Upper lobe of left lung (tissue), 6 donors: ENCODE measurements at regions not wholly inside any gene's neighbourhood (a gene's known extent, or its start where the extent isn't known, plus 50 kb on each side); places are given as distances from the start of the nearest gene placed in this dataset.

Experiments used
- ATAC-seq, 2 donors: fragments of 200-7000 bp; cut with Tn5 transposase; one replicate each; pipeline ENCODE4 v1.9.1; 2022; ENCODE audit warnings: mild to moderate bottlenecking in 2 of 2, moderate library complexity in 2 of 2; ENCODE audit not compliant: low FRiP score in 2 of 2
- DNase-seq, 2 donors: peaks; one replicate each; pipeline ENCODE4 v3.0.0-alpha.2; 2019 to 2020
- H3K27ac ChIP-seq, 4 donors: fragments of 200-600 bp; sonication (generic); one replicate each; pipeline ENCODE4 v1.5.1; 2016 to 2019
- H3K27me3 ChIP-seq, 4 donors: fragments of 200-600 bp; sonication (generic); one replicate each; pipeline ENCODE4 v1.5.1; 2017 to 2019
- H3K36me3 ChIP-seq, 4 donors: fragments of 200-600 bp; sonication (generic); one replicate each; pipeline ENCODE4 v1.5.1; 2016 to 2019
- H3K4me1 ChIP-seq, 4 donors: fragments of 200-600 bp; sonication (generic); one replicate each; pipeline ENCODE4 v1.5.1; 2018 to 2019
- H3K4me3 ChIP-seq, 4 donors: fragments of 200-600 bp; sonication (generic); one replicate each; pipeline ENCODE4 v1.5.1; 2017 to 2019; ENCODE audit warnings: mild to moderate bottlenecking in 2 of 4, moderate library complexity in 1 of 4
- H3K9me3 ChIP-seq, 4 donors: fragments of 200-600 bp; sonication (generic); one replicate each; pipeline ENCODE4 v1.5.1; 2018 to 2019
- EP300 ChIP-seq, 4 donors: sonication (generic); formaldehyde crosslinking; IDR thresholded peaks; one replicate each; pipeline ENCODE4 v1.5.1; 2017; ENCODE audit warnings: antibody characterized with exemption in 4 of 4, control low read depth in 2 of 4
- POLR2A ChIP-seq, 4 donors: fragments of 450-650 bp; IDR thresholded peaks; one replicate each; pipeline ENCODE4 v1.5.1; 2016 to 2017; ENCODE audit warnings: antibody characterized with exemption in 4 of 4, mild to moderate bottlenecking in 2 of 4
- POLR2AphosphoS5 ChIP-seq, 2 donors: sonication (generic); formaldehyde crosslinking; IDR thresholded peaks; one replicate each; pipeline ENCODE4 v1.5.1; 2017; ENCODE audit warnings: antibody characterized with exemption in 2 of 2
- WGBS, 2 donors: methylation state at CpG; one replicate each; pipeline ENCODE4 v1.1.5; 2017 to 2018; 5-methylcytosine and 5-hydroxymethylcytosine counted together
- TF ChIP-seq, protein P1 (sequence below), 6 experiments: fragments of 450-650 bp in 4 of 6; fragments of 200-600 bp in 2 of 6; sonication (generic) in 2 of 6; IDR thresholded peaks; one replicate each; pipeline ENCODE4 v1.5.1; 2016 to 2019; ENCODE audit warnings: antibody characterized with exemption in 6 of 6
- donor health status: DM: no; HTN: no; CAD: no; lungs with moderate emphysema.
- donor health status: DM: no; HTN: yes; CAD: no; lungs with severe emphysema.

DNA sequence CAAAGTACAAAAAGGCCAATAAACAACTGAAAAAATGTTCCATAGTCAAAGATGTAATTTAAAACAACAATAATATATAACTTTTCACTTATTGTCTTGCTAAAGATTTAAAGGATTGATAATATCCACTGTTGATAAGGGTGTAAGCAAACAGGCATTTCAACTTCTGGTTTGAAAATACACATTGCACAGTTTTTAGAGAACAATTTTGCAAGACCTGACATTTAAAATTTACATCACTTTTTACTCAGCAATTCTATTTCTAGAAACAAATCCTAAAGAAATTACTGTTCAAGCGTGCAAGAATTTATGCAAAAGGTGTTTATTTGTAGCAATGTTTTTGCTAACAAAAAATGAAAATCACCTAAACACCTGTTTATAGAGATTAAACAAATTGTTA, 120.4 kb downstream of the TDRD15 start:
- H3K27me3 ChIP-seq = no peaks in the 10 kb centered on the region
- TF ChIP-seq POLR2A (IDR thresholded peaks at IDR 0.05) (no peak), POLR2AphosphoS5 (IDR thresholded peaks at IDR 0.05) (no peak), EP300 (IDR thresholded peaks at IDR 0.05) (no peak)
- TF ChIP-seq, protein P1, sequence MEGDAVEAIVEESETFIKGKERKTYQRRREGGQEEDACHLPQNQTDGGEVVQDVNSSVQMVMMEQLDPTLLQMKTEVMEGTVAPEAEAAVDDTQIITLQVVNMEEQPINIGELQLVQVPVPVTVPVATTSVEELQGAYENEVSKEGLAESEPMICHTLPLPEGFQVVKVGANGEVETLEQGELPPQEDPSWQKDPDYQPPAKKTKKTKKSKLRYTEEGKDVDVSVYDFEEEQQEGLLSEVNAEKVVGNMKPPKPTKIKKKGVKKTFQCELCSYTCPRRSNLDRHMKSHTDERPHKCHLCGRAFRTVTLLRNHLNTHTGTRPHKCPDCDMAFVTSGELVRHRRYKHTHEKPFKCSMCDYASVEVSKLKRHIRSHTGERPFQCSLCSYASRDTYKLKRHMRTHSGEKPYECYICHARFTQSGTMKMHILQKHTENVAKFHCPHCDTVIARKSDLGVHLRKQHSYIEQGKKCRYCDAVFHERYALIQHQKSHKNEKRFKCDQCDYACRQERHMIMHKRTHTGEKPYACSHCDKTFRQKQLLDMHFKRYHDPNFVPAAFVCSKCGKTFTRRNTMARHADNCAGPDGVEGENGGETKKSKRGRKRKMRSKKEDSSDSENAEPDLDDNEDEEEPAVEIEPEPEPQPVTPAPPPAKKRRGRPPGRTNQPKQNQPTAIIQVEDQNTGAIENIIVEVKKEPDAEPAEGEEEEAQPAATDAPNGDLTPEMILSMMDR (IDR thresholded peaks at IDR 0.05) = no peak
- DNase-seq (no peak), ATAC-seq (no peak)
- H3K27ac ChIP-seq = no peak overlapping the region
- 80 to 90% methylated on average over 1 of the region's 1 CpG for WGBS, 2 donors
- no peaks in the 10 kb centered on the region for H3K4me1 ChIP-seq
- no peak overlapping the region for H3K4me3 ChIP-seq
- no peaks in the 10 kb centered on the region for H3K36me3 ChIP-seq
- no peaks in the 10 kb centered on the region for H3K9me3 ChIP-seq

DNA sequence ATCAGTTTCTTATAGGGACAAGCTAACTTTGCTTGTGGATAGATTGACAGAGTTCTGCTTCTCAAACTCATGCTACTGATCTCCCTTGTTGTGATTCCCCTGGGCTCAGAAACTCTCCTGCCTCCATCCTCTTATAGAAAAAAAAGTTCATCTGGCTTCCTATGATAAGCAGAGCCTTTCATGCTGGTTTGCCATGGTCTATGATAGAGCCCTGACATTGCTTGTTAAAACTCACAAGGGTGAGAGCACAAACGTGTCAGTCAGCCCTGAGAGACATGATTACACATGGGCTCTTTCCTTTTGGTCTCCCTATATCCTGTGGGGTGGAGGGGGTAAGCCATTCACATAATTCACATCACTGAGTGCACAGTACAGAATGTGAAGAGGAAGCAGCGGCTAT, 121.8 kb downstream of the TDRD15 start:
- TF ChIP-seq EP300 (IDR thresholded peaks at IDR 0.05) = no peak
- TF ChIP-seq POLR2AphosphoS5 (IDR thresholded peaks at IDR 0.05) = no peak
- H3K4me1 ChIP-seq = no peaks in the 10 kb centered on the region
- no peak overlapping the region for H3K27ac ChIP-seq
- H3K4me3 ChIP-seq = no peak overlapping the region
- H3K9me3 ChIP-seq = no peaks in the 10 kb centered on the region
- H3K36me3 ChIP-seq = no peaks in the 10 kb centered on the region
- ATAC-seq (no peak), DNase-seq (no peak)
- WGBS, 2 donors = 57 to 66% methylated on average over 2 of the region's 2 CpGs
- H3K27me3 ChIP-seq = no peaks in the 10 kb centered on the region

DNA sequence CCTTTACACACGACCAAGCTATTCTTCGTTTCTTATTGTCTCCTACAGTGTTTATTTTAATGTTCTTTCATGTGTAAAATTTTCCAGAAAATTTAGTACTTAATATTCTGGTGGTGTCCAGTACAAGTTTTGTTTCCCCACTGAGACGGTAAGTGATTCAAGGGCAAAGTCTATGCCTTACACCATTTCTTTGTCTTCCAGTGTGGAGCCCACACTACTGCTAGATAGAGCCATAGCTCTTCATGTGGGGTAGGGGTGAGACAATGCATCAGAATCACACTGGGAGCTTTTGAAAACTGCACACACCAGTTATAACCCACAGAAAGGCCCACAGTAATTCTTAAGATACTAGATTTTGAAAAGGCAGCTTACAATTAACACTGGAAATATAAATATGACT, 125.6 kb downstream of the TDRD15 start:
- TF ChIP-seq, protein P1 (IDR thresholded peaks at IDR 0.05) = no peak
- TF ChIP-seq POLR2AphosphoS5 (IDR thresholded peaks at IDR 0.05) = no peak
- TF ChIP-seq POLR2A (IDR thresholded peaks at IDR 0.05) = no peak
- Histone ChIP-seq H3K36me3 (no peaks in the 10 kb centered on the region), H3K9me3 (no peaks in the 10 kb centered on the region), H3K27me3 (no peaks in the 10 kb centered on the region), H3K4me3 (no peak overlapping the region), H3K27ac (no peak overlapping the region), H3K4me1 (no peaks in the 10 kb centered on the region)
- no peak for DNase-seq
- 80 to 87% methylated on average over 3 of the region's 3 CpGs for WGBS, 2 donors
- no peak for ATAC-seq

DNA sequence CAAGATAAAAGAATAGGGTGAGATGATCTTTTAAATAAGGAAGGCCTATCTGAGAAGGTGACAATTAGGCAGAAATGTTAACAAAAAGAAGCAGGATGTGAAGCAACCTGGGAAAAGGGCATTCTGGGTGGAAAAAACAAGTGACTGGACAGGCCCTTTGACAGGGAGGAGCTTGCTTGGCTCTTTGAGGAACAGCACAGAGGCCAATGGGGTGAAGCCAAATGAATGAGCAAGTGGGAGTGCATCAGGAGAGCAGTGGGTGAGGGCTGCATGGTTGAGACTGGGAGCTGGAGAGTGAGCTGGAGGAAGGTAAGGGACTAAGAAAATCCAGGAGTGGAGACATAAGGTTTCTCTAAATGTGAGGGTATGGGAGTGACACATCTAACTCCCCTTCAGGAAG, 126.9 kb downstream of the TDRD15 start:
- Histone ChIP-seq H3K4me1 (no peaks in the 10 kb centered on the region), H3K27ac (no peak overlapping the region), H3K36me3 (no peaks in the 10 kb centered on the region), H3K9me3 (no peaks in the 10 kb centered on the region), H3K27me3 (no peaks in the 10 kb centered on the region), H3K4me3 (no peak overlapping the region)
- no peak for ATAC-seq
- DNase-seq = no peak
- no peak for TF ChIP-seq POLR2A (IDR thresholded peaks at IDR 0.05)
- TF ChIP-seq POLR2AphosphoS5 (IDR thresholded peaks at IDR 0.05) = no peak
- TF ChIP-seq, protein P1 (IDR thresholded peaks at IDR 0.05) = no peak
- no peak for TF ChIP-seq EP300 (IDR thresholded peaks at IDR 0.05)

DNA sequence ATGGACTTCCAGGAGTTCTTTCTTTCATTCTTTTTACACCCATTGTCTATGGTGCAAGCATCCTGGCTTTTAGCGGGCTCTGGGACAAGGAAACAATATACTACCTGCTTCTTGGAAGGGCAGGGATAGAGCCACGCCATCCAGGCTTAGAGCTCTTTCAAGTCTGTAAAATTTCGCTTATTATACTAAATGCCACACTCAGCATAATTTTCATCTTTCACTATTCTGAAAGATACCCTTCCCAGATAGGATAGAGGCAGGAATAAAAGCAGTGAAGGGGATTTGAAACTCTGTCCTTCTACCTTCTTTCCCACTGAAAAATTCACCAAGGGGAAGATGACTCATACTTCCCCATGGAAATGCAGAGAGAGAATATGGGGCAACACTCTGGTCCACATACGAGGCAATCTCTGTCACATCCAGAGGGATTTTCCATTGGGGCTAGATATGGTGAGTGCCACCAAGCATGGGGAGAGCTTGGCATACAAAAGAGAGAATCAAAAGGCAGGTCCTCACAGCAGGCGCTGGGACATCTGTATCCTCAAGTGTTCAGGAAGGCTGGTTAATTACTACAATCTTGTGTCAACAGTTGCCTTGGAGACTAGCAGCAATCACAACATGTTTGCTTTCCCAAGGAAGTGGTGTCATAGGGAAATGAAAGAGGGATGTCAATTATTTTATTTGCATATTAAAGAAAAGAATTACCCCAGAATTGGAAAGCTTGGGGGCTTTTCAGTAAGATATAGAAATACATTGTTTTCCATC, 127.6 kb downstream of the TDRD15 start:
- ATAC-seq (no peak), DNase-seq (no peak)
- Histone ChIP-seq H3K9me3 (no peaks in the 10 kb centered on the region), H3K36me3 (no peaks in the 10 kb centered on the region), H3K4me1 (no peaks in the 10 kb centered on the region), H3K27ac (no peak overlapping the region), H3K27me3 (no peaks in the 10 kb centered on the region), H3K4me3 (no peak overlapping the region)
- 66 to 72% methylated on average over 5 of the region's 5 CpGs for WGBS, 2 donors
- TF ChIP-seq POLR2AphosphoS5 (IDR thresholded peaks at IDR 0.05) (no peak), EP300 (IDR thresholded peaks at IDR 0.05) (no peak), POLR2A (IDR thresholded peaks at IDR 0.05) (no peak)
- TF ChIP-seq, protein P1 (IDR thresholded peaks at IDR 0.05) = no peak
